HL-60 (cell line): ENCODE measurements at regions not wholly inside any gene's neighbourhood (a gene's known extent, or its start where the extent isn't known, plus 50 kb on each side); places are given as distances from the start of the nearest gene placed in this dataset.

Source experiments
- CTCF ChIP-seq: IDR thresholded peaks from one replicate; pipeline ENCODE4 v1.5.1; 2011; ENCODE audit warnings: low read length, control low read depth, inconsistent platforms; ENCODE audit not compliant: insufficient read depth
- GABPA ChIP-seq: IDR thresholded peaks from 2 replicates; pipeline ENCODE4 v1.6.1; 2012; ENCODE audit warnings: low read depth

DNA sequence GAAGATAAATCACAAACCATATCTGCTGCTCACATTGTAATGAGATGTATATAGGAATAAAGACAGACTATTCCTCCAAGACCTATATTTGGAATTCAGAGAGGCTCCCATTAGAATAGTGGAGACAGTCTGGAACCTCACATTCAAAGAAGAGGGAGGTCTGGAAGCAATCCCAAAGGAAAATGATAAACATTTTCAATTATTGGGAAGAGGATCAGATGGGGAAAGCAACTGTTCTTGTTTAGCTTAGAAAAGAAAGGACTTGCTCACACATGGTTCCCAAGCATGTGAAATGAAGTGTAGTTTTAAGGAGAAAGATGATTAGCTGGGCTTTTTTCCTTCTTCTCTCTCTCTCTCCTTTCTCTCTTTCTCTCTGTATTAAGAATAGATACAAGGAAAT lies 193.0 kb upstream of the LMNTD1 start:
- no peak for TF ChIP-seq CTCF
- no peak for TF ChIP-seq GABPA
